GM23248 (cell line): ENCODE measurements at regions not wholly inside any gene's neighbourhood (a gene's known extent, or its start where the extent isn't known, plus 50 kb on each side); places are given as distances from the start of the nearest gene placed in this dataset.

Experiments used
- DNase-seq: peaks from one replicate; pipeline ENCODE4 v3.0.0-alpha.2; 2015
- H2AFZ ChIP-seq: fragments of 200-600 bp; sonication (generic); 2 replicates; pipeline ENCODE4 v1.6.1; 2016; ENCODE audit warnings: antibody characterized with exemption
- H3F3A ChIP-seq: fragments of 200-600 bp; sonication (generic); 2 replicates; pipeline ENCODE4 v1.6.1; 2016; ENCODE audit warnings: mild to moderate bottlenecking, antibody characterized with exemption, mixed run types; ENCODE audit not compliant: insufficient read depth
- H3K27ac ChIP-seq: fragments of 200-600 bp; sonication (generic); 2 replicates; pipeline ENCODE4 v1.5.1; 2016; ENCODE audit warnings: mild to moderate bottlenecking
- H3K27me3 ChIP-seq: fragments of 200-600 bp; sonication (generic); replicated peaks from 2 replicates; pipeline ENCODE4 v1.6.1; 2016; ENCODE audit warnings: mild to moderate bottlenecking; ENCODE audit not compliant: insufficient read depth
- H3K36me3 ChIP-seq: fragments of 200-600 bp; sonication (generic); 2 replicates; pipeline ENCODE4 v1.6.1; 2016; ENCODE audit warnings: low read depth, mild to moderate bottlenecking
- H3K4me1 ChIP-seq: fragments of 200-600 bp; sonication (generic); 2 replicates; pipeline ENCODE4 v1.6.1; 2016; ENCODE audit warnings: mild to moderate bottlenecking; ENCODE audit not compliant: insufficient read depth
- H3K4me2 ChIP-seq: fragments of 200-600 bp; sonication (generic); one replicate; pipeline ENCODE4 v1.6.1; 2016; ENCODE audit warnings: mild to moderate bottlenecking; ENCODE audit not compliant: unreplicated experiment
- H3K4me3 ChIP-seq: fragments of 200-600 bp; sonication (generic); 2 replicates; pipeline ENCODE4 v1.5.1; 2016; ENCODE audit warnings: mild to moderate bottlenecking
- H3K79me2 ChIP-seq: fragments of 200-600 bp; sonication (generic); 2 replicates; pipeline ENCODE4 v1.6.1; 2016; ENCODE audit warnings: mild to moderate bottlenecking; ENCODE audit not compliant: insufficient read depth
- H3K9ac ChIP-seq: fragments of 200-600 bp; sonication (generic); 2 replicates; pipeline ENCODE4 v1.6.1; 2016; ENCODE audit warnings: mild to moderate bottlenecking
- H3K9me2 ChIP-seq: fragments of 200-600 bp; sonication (generic); 2 replicates; pipeline ENCODE4 v1.6.1; 2016; ENCODE audit warnings: mixed run types, mild to moderate bottlenecking, moderate library complexity; ENCODE audit not compliant: insufficient read depth
- H3K9me3 ChIP-seq: fragments of 200-600 bp; sonication (generic); one replicate; pipeline ENCODE4 v1.6.1; 2017; ENCODE audit warnings: low read depth
- H4K20me1 ChIP-seq: fragments of 200-600 bp; sonication (generic); 2 replicates; pipeline ENCODE4 v1.6.0; 2016; ENCODE audit not compliant: insufficient read depth
- EZH2 ChIP-seq: fragments of 200-600 bp; sonication (generic); IDR thresholded peaks from 2 replicates; pipeline ENCODE4 v1.6.1; 2018; ENCODE audit warnings: antibody characterized with exemption, mild to moderate bottlenecking; ENCODE audit not compliant: insufficient read depth, poor library complexity, severe bottlenecking
- EZH2phosphoT487 ChIP-seq: fragments of 200-600 bp; sonication (generic); IDR thresholded peaks from 2 replicates; pipeline ENCODE4 v1.6.1; 2018; ENCODE audit warnings: antibody characterized with exemption, moderate library complexity, mild to moderate bottlenecking, low read depth; ENCODE audit not compliant: insufficient read depth
- WGBS, 2 experiments: methylation state at CpG; one replicate each; pipeline ENCODE4 v1.1.6; 2015 to 2017; ENCODE audit warnings: low lambda C conversion rate in 2 of 2, low coverage in 1 of 2; ENCODE audit errors: missing lambda C conversion rate in 2 of 2; 5-methylcytosine and 5-hydroxymethylcytosine counted together
- in situ Hi-C: fragments of 300-500 bp; cut with MboI; formaldehyde crosslinking; loops from 2 replicates; pipeline ENCODE4 v1.15.0; 2020

DNA sequence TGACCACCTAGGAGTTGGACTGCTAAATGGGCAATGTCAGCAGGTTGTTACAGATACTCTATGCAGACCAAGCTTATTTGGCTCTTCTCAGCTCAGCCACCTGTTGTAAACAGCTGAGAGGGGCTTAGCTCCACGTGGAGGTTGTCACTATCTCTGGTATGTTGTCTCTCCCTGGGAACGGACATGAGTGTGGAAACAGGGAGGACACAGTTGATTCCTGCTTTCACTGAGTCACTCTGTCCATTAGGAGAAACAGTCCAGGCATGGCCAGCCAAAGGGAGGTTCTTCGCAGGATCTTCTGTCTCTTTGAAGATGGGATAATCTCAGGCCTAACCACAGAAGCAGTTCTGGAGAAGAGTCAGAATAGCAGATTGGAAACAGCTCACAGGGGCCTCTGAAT lies 121.2 kb downstream of the PALM2AKAP2 start:
- Histone ChIP-seq H3K36me3 (no peaks in the 10 kb centered on the region), H3K27ac (peak overlapping the region; percentile 42), H2AFZ (no peak overlapping the region), H3K27me3 (no peaks in the 10 kb centered on the region), H3K9me2 (no peaks in the 10 kb centered on the region), H3K9me3 (no peaks in the 10 kb centered on the region), H3K79me2 (peaks cover 50% of the 10 kb centered on the region), H3F3A (peaks cover 17% of the 10 kb centered on the region; the same call in 1 of the 2 replicates), H3K9ac (no peak overlapping the region), H3K4me1 (peaks cover 26% of the 10 kb centered on the region), H4K20me1 (no peaks in the 10 kb centered on the region), H3K4me3 (no peak overlapping the region), H3K4me2 (no peak overlapping the region)
- TF ChIP-seq EZH2 (no peak), EZH2phosphoT487 (no peak)
- peak; percentile 84 for DNase-seq
- WGBS, 2 experiments: 9 to 19% methylated on average over 3 of the region's 3 CpGs
- in situ Hi-C loops: loop anchor here (10.0 kb wide), 3 partner anchors 64 to 254 kb away; no protein-coding TSS in a partner anchor

DNA sequence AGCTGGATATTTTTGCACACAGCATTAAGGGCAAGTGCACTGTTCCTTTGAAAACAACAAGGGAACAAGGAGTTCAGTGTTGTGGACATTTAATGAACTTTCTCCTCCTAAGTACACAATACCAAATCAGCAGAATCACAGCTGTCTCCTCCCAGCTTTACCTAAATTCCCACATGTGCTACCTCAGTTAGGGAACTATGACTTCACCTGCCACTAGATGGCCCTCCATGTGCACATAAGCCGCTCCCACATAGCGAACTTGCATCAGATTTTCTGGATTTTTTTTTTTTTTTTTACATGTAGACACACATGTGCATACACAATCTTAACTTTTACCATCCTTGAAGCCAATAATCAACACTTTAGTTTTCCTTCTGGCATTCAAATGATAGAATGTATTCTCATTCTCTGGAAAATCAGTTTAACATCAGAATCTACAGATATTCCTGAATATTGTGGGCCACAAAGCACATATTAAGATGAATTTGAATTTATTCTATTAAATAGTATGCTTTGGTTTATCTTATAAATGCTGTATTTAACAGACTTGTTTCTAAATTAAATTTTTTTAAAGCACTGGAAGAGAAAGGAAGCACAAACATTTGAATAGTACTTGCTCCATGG lies 123.6 kb downstream of the PALM2AKAP2 start:
- in situ Hi-C loops: loop anchor here (10.0 kb wide), 3 partner anchors 61 to 251 kb away; no protein-coding TSS in a partner anchor
- Histone ChIP-seq H3F3A (peaks cover 29% of the 10 kb centered on the region; the same call in 1 of the 2 replicates), H3K4me2 (no peak overlapping the region), H3K27ac (no peak overlapping the region), H3K27me3 (no peaks in the 10 kb centered on the region), H4K20me1 (no peaks in the 10 kb centered on the region), H3K9ac (peak overlapping the region; percentile 33; the same call in 1 of the 2 replicates), H3K9me3 (no peaks in the 10 kb centered on the region), H3K9me2 (no peaks in the 10 kb centered on the region), H3K4me1 (peaks cover 38% of the 10 kb centered on the region), H2AFZ (no peak overlapping the region), H3K36me3 (no peaks in the 10 kb centered on the region), H3K4me3 (no peak overlapping the region), H3K79me2 (peaks cover 67% of the 10 kb centered on the region)
- 10 to 21% methylated on average over 2 of the region's 2 CpGs for WGBS, 2 experiments
- no peak for TF ChIP-seq EZH2
- TF ChIP-seq EZH2phosphoT487: no peak
- DNase-seq: peak; percentile 89

DNA sequence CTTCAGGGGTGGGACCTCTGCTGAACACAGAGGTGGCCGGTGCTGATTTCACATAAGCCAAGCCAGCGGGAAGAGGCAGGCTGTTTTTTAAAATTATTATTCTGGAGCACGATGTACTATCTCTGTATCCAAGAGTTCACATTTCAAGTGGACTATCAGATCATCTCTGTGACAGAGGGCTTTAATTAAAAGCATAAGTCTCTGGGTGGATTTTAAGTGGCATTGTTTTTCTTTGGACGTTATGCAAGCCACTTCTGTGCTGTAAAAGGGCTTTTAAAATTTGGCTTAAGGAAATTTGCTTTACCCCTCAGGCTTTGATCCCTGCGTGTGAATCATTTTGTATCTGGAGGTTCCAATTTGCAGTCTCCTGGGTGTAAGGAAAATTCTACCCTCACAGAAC lies 124.7 kb downstream of the PALM2AKAP2 start:
- H3K4me3 ChIP-seq: no peak overlapping the region
- in situ Hi-C loops: loop anchor here (10.0 kb wide), 3 partner anchors 60 to 250 kb away; no protein-coding TSS in a partner anchor
- H4K20me1 ChIP-seq: no peaks in the 10 kb centered on the region
- 9 to 14% methylated on average over 5 of the region's 5 CpGs for WGBS, 2 experiments
- H3K4me2 ChIP-seq: peak overlapping the region; percentile 25
- H3K9ac ChIP-seq: 0 out of 2 replicates have a peak overlapping the region, but pooled peaks have one; percentile 33
- H3K27ac ChIP-seq: 0 out of 2 replicates have a peak overlapping the region, but pooled peaks have one; percentile 6
- no peaks in the 10 kb centered on the region for H3K9me3 ChIP-seq
- peaks cover 38% of the 10 kb centered on the region for H3K4me1 ChIP-seq
- no peaks in the 10 kb centered on the region for H3K9me2 ChIP-seq
- TF ChIP-seq EZH2: no peak
- H3F3A ChIP-seq: peaks cover 29% of the 10 kb centered on the region; the same call in 1 of the 2 replicates
- peaks cover 61% of the 10 kb centered on the region for H3K79me2 ChIP-seq
- DNase-seq: peak; percentile 53
- H3K36me3 ChIP-seq: no peaks in the 10 kb centered on the region
- no peaks in the 10 kb centered on the region for H3K27me3 ChIP-seq
- no peak overlapping the region for H2AFZ ChIP-seq

DNA sequence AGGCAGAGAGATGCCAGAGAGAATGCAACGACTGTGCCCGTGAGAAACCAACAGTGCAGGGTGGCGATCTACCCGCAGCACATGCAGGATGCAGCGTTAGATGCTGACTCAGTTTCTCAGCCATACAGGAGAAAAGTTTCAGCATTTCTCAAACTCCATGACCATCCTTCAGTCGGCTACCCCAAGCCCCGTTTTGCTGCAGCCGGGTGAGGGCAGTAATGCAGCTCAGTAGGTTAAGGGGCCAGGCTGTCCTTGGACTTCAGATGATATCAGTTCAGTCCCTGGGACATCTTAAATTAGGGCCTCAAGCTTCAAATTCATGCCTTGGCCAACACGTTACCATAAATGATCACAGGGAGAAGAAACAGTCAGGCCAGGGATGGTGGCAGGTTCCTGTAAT lies 125.5 kb downstream of the PALM2AKAP2 start:
- in situ Hi-C loops: loop anchor here (10.0 kb wide), 3 partner anchors 59 to 249 kb away; no protein-coding TSS in a partner anchor
- 85 to 86% methylated on average over 9 of the region's 9 CpGs for WGBS, 2 experiments
- Histone ChIP-seq H2AFZ (no peak overlapping the region), H3K27ac (no peak overlapping the region), H3K9me2 (no peaks in the 10 kb centered on the region), H3K79me2 (peaks cover 54% of the 10 kb centered on the region), H4K20me1 (no peaks in the 10 kb centered on the region), H3K9ac (no peak overlapping the region), H3K36me3 (no peaks in the 10 kb centered on the region), H3K27me3 (no peaks in the 10 kb centered on the region), H3K9me3 (no peaks in the 10 kb centered on the region), H3K4me3 (no peak overlapping the region), H3F3A (peaks cover 37% of the 10 kb centered on the region), H3K4me2 (no peak overlapping the region), H3K4me1 (peaks cover 40% of the 10 kb centered on the region)
- TF ChIP-seq EZH2phosphoT487 (no peak), EZH2 (no peak)
- no peak for DNase-seq
